ENCODE measurements at regions not wholly inside any gene's neighbourhood (a gene's known extent, or its start where the extent isn't known, plus 50 kb on each side); places are given as distances from the start of the nearest gene placed in this dataset.

DNA sequence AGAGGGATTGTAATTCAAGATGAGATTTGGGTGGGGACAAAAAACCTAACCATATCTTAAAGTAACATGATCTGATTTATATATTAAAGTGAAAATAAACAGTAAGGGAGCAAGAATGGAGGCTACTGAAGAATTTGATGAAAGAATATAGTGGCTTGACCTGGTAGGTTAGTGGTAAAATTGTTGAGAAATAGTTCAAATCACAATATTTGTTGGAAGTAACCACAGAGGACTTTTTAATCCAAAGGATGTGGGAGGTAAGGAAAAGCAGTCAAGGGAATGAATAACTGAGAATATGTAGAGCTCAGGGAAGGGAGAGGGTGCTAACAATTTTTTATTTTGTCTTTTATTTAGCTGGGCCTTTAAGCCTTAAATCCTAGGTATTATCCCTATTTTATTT is 139.8 kb upstream of the HS3ST1 start:
- TF ChIP-seq, protein P1, sequence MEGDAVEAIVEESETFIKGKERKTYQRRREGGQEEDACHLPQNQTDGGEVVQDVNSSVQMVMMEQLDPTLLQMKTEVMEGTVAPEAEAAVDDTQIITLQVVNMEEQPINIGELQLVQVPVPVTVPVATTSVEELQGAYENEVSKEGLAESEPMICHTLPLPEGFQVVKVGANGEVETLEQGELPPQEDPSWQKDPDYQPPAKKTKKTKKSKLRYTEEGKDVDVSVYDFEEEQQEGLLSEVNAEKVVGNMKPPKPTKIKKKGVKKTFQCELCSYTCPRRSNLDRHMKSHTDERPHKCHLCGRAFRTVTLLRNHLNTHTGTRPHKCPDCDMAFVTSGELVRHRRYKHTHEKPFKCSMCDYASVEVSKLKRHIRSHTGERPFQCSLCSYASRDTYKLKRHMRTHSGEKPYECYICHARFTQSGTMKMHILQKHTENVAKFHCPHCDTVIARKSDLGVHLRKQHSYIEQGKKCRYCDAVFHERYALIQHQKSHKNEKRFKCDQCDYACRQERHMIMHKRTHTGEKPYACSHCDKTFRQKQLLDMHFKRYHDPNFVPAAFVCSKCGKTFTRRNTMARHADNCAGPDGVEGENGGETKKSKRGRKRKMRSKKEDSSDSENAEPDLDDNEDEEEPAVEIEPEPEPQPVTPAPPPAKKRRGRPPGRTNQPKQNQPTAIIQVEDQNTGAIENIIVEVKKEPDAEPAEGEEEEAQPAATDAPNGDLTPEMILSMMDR (IDR thresholded peaks at IDR 0.05) = no peak
- no peak for TF ChIP-seq ZFX (IDR thresholded peaks at IDR 0.05; ENCODE audit: borderline replicate concordance)
